HEK293 (cell line): ENCODE measurements at regions not wholly inside any gene's neighbourhood (a gene's known extent, or its start where the extent isn't known, plus 50 kb on each side); places are given as distances from the start of the nearest gene placed in this dataset.

ENCODE experiments used
- CTCF ChIA-PET: fragments of 350-600 bp; formaldehyde crosslinking; extraction: SDS; loops from one replicate; lab custom pipeline; 2021; ENCODE audit warnings: antibody characterized with exemption; lab: Yijun Ruan, JAX
- POLR2A ChIA-PET: fragments of 300-600 bp; formaldehyde crosslinking; extraction: SDS; loops from one replicate; lab custom pipeline; 2020; ENCODE audit warnings: antibody characterized with exemption, inconsistent platforms; lab: Yijun Ruan, JAX
- H3K27ac ChIP-seq: fragments of 200-500 bp; sonication (Bioruptor generic); 2 replicates; pipeline ENCODE4 v1.5.1; 2014; ENCODE audit warnings: low read depth, low read length, control low read depth, inconsistent platforms; ENCODE audit errors: extremely low read depth
- H3K36me3 ChIP-seq, 2 experiments: fragments of 200-500 bp in 1 of 2; sonication (Bioruptor generic) in 1 of 2; 1 replicate in 1 of 2; 2 replicates in 1 of 2; pipeline ENCODE4 v1.5.1; 2014 to 2017; ENCODE audit warnings: inconsistent platforms in 2 of 2, low read length in 2 of 2; ENCODE audit not compliant: control insufficient read depth in 2 of 2, insufficient read depth in 1 of 2
- H3K4me1 ChIP-seq: fragments of 200-500 bp; sonication (Bioruptor generic); 2 replicates; pipeline ENCODE4 v1.5.1; 2014; ENCODE audit warnings: mild to moderate bottlenecking, low read length, inconsistent platforms; ENCODE audit not compliant: control insufficient read depth, insufficient read depth
- H3K4me3 ChIP-seq: 2 replicates; pipeline ENCODE4 v1.5.1; 2011; ENCODE audit warnings: low read depth, mild to moderate bottlenecking, control low read depth, low read length, moderate library complexity
- H3K9me3 ChIP-seq: fragments of 200-500 bp; sonication (Bioruptor generic); 2 replicates; pipeline ENCODE4 v1.5.1; 2014; ENCODE audit warnings: low read depth, low read length, inconsistent platforms; ENCODE audit not compliant: control insufficient read depth, insufficient read depth
- GLI4 ChIP-seq: fragments of 450-650 bp; formaldehyde crosslinking; IDR thresholded peaks from 2 replicates; pipeline ENCODE4 v1.5.1; 2016; ENCODE audit warnings: missing biosample characterization, missing genetic modification characterization
- IKZF3 ChIP-seq: fragments of 450-650 bp; IDR thresholded peaks from 2 replicates; pipeline ENCODE4 v1.5.0; 2018; ENCODE audit warnings: missing biosample characterization, mild to moderate bottlenecking, missing genetic modification characterization, moderate library complexity
- MZF1 ChIP-seq: fragments of 450-650 bp; formaldehyde crosslinking; IDR thresholded peaks from 2 replicates; pipeline ENCODE4 v1.5.1; 2017; ENCODE audit warnings: missing biosample characterization, missing genetic modification characterization, borderline replicate concordance
- SETDB1 ChIP-seq: IDR thresholded peaks from one replicate; pipeline ENCODE4 v1.6.1; 2017; ENCODE audit warnings: mild to moderate bottlenecking, low read length, moderate library complexity, mixed read lengths; ENCODE audit not compliant: insufficient read length
- TRIM28 ChIP-seq: IDR thresholded peaks from 2 replicates; pipeline ENCODE4 v1.6.1; 2011; ENCODE audit warnings: low read length, control low read depth, borderline replicate concordance
- ZBTB6 ChIP-seq: fragments of 450-650 bp; formaldehyde crosslinking; IDR thresholded peaks from 2 replicates; pipeline ENCODE4 v1.5.1; 2017; ENCODE audit warnings: missing biosample characterization, missing genetic modification characterization
- ZBTB7A ChIP-seq: fragments of 450-650 bp; formaldehyde crosslinking; IDR thresholded peaks from 2 replicates; pipeline ENCODE4 v1.5.1; 2016; ENCODE audit warnings: low read depth, missing biosample characterization, missing genetic modification characterization
- ZNF211 ChIP-seq: fragments of 450-650 bp; formaldehyde crosslinking; IDR thresholded peaks from 2 replicates; pipeline ENCODE4 v1.5.1; 2016; ENCODE audit warnings: low read depth, missing biosample characterization, missing genetic modification characterization
- ZNF280D ChIP-seq: fragments of 450-650 bp; formaldehyde crosslinking; IDR thresholded peaks from 2 replicates; pipeline ENCODE4 v1.5.1; 2016; ENCODE audit warnings: missing biosample characterization, missing genetic modification characterization
- ZNF362 ChIP-seq: fragments of 450-650 bp; formaldehyde crosslinking; IDR thresholded peaks from 2 replicates; pipeline ENCODE4 v1.5.1; 2016; ENCODE audit warnings: missing biosample characterization, missing genetic modification characterization
- ZNF544 ChIP-seq: fragments of 450-650 bp; formaldehyde crosslinking; IDR thresholded peaks from 2 replicates; pipeline ENCODE4 v1.5.0; 2017; ENCODE audit warnings: missing biosample characterization, missing genetic modification characterization
- ZNF585B ChIP-seq: fragments of 450-650 bp; formaldehyde crosslinking; IDR thresholded peaks from 2 replicates; pipeline ENCODE4 v1.5.1; 2016; ENCODE audit warnings: missing biosample characterization, missing genetic modification characterization
- ZSCAN18 ChIP-seq: fragments of 450-650 bp; formaldehyde crosslinking; IDR thresholded peaks from 2 replicates; pipeline ENCODE4 v1.5.1; 2016; ENCODE audit warnings: missing biosample characterization, missing genetic modification characterization
- TF ChIP-seq, protein P1 (sequence below): fragments of 450-650 bp; formaldehyde crosslinking; IDR thresholded peaks from 2 replicates; pipeline ENCODE4 v1.5.1; 2016; ENCODE audit warnings: missing biosample characterization, missing genetic modification characterization, borderline replicate concordance

- Histone ChIP-seq H3K4me3 (no peak overlapping the region), H3K36me3 (no peaks in the 10 kb centered on the region)
- TF ChIP-seq, protein P1, sequence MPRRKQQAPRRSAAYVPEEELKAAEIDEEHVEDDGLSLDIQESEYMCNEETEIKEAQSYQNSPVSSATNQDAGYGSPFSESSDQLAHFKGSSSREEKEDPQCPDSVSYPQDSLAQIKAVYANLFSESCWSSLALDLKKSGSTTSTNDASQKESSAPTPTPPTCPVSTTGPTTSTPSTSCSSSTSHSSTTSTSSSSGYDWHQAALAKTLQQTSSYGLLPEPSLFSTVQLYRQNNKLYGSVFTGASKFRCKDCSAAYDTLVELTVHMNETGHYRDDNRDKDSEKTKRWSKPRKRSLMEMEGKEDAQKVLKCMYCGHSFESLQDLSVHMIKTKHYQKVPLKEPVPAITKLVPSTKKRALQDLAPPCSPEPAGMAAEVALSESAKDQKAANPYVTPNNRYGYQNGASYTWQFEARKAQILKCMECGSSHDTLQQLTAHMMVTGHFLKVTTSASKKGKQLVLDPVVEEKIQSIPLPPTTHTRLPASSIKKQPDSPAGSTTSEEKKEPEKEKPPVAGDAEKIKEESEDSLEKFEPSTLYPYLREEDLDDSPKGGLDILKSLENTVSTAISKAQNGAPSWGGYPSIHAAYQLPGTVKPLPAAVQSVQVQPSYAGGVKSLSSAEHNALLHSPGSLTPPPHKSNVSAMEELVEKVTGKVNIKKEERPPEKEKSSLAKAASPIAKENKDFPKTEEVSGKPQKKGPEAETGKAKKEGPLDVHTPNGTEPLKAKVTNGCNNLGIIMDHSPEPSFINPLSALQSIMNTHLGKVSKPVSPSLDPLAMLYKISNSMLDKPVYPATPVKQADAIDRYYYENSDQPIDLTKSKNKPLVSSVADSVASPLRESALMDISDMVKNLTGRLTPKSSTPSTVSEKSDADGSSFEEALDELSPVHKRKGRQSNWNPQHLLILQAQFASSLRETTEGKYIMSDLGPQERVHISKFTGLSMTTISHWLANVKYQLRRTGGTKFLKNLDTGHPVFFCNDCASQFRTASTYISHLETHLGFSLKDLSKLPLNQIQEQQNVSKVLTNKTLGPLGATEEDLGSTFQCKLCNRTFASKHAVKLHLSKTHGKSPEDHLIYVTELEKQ (tag by site-specific recombination) = no peak
- no peak for TF ChIP-seq ZNF362 (tag by site-specific recombination)
- TF ChIP-seq MZF1 = no peak
- TF ChIP-seq, all 188 proteins: peak for 0
- no peaks in the 10 kb centered on the region for H3K9me3 ChIP-seq
- CTCF ChIA-PET = no interaction called here
- H3K4me1 ChIP-seq = no peaks in the 10 kb centered on the region
- POLR2A ChIA-PET = no interaction called here
- no peak overlapping the region for H3K27ac ChIP-seq
These were observed 454.9 kb downstream of the LMO7 start for GRCh38 chr13:76091076-76091475.

GRCh38 chr13:76086729-76087128 is 450.6 kb downstream of the LMO7 start:
- no peaks in the 10 kb centered on the region for H3K4me1 ChIP-seq
- no peaks in the 10 kb centered on the region for H3K36me3 ChIP-seq
- CTCF ChIA-PET = interaction anchor here (0.5 kb wide), 1 partner anchor 387 kb away, joined by 3 read pairs; no protein-coding TSS in a partner anchor
- no peak overlapping the region for H3K27ac ChIP-seq
- TF ChIP-seq GLI4 (tag by site-specific recombination) (no peak), ZSCAN18 (tag by site-specific recombination) (no peak), SETDB1 (peak; percentile 95), ZNF280D (tag by site-specific recombination) (0 out of 2 replicates have a peak, but pooled peaks have one; percentile 19), ZBTB7A (no peak), IKZF3 (tag by site-specific recombination) (no peak), ZBTB6 (tag by site-specific recombination) (no peak), ZNF585B (tag by site-specific recombination) (no peak), ZNF211 (tag by site-specific recombination) (no peak), ZNF544 (tag by site-specific recombination) (no peak), TRIM28 (peak; percentile 92; the same call in 1 of the 2 replicates)
- POLR2A ChIA-PET = no interaction called here
- H3K4me3 ChIP-seq = no peak overlapping the region
- no peaks in the 10 kb centered on the region for H3K9me3 ChIP-seq
